Activated naive CD4-positive, alpha-beta T cell treated with anti-CD3 and anti-CD28 coated beads, Interleukin-2, amount 10 ng/mL, durations not matched to agents 7 days and 5 days (primary cell): ENCODE measurements at regions not wholly inside any gene's neighbourhood (a gene's known extent, or its start where the extent isn't known, plus 50 kb on each side); places are given as distances from the start of the nearest gene placed in this dataset.

Source experiments
- CTCF ChIA-PET: fragments of 350-600 bp; sonication (Branson Sonifier 250); formaldehyde crosslinking; loops from one replicate; lab custom pipeline; 2021; ENCODE audit warnings: antibody characterized with exemption; lab: Charles Lee
- DNase-seq: peaks from one replicate; pipeline ENCODE4 v3.0.0-alpha.2; 2020
- H3K27ac Mint-ChIP-seq: one replicate; pipeline ENCODE4 v1.8.0; 2021; ENCODE audit warnings: mild to moderate bottlenecking, moderate library complexity, mixed read lengths
- H3K27me3 Mint-ChIP-seq: one replicate; pipeline ENCODE4 v1.8.0; 2021; ENCODE audit warnings: mild to moderate bottlenecking, mixed read lengths
- H3K36me3 Mint-ChIP-seq: one replicate; pipeline ENCODE4 v1.8.0; 2021; ENCODE audit warnings: mixed read lengths
- H3K4me1 Mint-ChIP-seq: one replicate; pipeline ENCODE4 v1.8.0; 2021; ENCODE audit warnings: mixed read lengths
- H3K4me3 Mint-ChIP-seq: one replicate; pipeline ENCODE4 v1.8.0; 2021; ENCODE audit warnings: mild to moderate bottlenecking, moderate library complexity, mixed read lengths
- H3K9me3 Mint-ChIP-seq: one replicate; pipeline ENCODE4 v1.8.0; 2021; ENCODE audit warnings: mixed read lengths

DNA sequence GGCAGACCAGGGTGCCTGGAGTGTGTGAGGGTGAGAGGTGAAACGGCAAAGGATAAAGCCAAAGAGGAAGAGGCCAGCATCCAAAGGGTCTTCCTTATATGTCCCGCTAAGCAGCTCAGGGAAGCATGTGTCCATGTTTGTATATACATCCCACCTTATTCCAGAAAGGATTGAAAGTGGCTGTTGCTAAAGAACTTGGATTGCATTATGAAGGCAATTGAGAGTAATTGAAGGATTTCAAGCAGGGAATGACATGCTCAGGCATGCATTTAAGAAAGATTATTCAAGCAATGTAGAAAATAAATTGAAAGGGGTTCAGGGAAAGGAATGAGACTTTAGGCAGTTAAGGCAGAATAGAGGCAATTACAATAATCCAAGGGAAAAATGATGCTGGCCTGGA, 237.6 kb upstream of the SOX9 start:
- Mint-ChIP-seq H3K27ac (no peak overlapping the region), H3K9me3 (peaks cover 1% of the 10 kb centered on the region), H3K4me3 (no peak overlapping the region), H3K27me3 (no peaks in the 10 kb centered on the region), H3K4me1 (no peaks in the 10 kb centered on the region), H3K36me3 (no peaks in the 10 kb centered on the region)
- no peak for DNase-seq
- CTCF ChIA-PET = no interaction called here

DNA sequence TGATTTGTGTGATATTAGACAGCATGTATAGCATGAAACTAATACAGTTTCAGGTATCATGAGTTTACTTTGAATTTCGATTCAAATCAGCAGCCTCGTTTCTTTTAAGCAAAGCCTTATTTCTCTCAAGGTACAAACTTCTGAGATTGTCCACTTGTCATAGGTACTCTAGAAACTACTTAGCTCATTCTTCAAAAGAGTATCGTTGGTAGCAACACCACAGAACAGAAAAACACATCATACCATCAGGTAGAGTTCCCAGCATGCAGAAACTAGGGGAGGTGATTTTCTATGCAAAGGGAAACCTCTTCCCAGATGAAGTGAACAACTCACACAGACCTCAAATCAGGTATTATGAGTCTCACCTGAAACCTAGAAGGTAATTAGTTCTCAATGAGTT, 237.0 kb upstream of the SOX9 start:
- H3K36me3 Mint-ChIP-seq = no peaks in the 10 kb centered on the region
- H3K4me1 Mint-ChIP-seq = no peaks in the 10 kb centered on the region
- H3K27ac Mint-ChIP-seq = no peak overlapping the region

DNA sequence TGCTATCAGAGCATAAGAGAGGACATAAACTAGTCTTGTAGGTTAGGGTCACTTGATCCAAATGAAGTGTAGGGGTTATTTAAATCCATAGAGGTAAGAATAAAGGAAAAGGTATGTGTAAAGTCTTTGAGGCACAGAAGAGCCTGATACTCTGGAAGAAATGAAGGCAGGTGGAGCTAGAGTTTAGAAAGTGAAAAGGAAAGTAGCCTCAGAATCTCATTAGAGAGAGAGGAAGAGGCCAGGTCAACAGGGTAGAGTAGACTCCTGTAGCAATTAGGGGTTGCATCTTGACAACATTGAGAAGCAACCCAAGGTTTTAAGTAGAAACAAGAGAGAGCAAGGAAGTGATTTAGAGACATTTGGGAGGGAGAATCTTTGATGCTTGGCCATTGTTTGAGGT, 235.2 kb upstream of the SOX9 start:
- Mint-ChIP-seq H3K4me1 (no peaks in the 10 kb centered on the region), H3K9me3 (peaks cover 3% of the 10 kb centered on the region), H3K4me3 (no peak overlapping the region), H3K27ac (no peak overlapping the region), H3K36me3 (no peaks in the 10 kb centered on the region), H3K27me3 (no peaks in the 10 kb centered on the region)
- CTCF ChIA-PET = no interaction called here
- no peak for DNase-seq

More for the DNA sequence above, 237.0 kb upstream of the SOX9 start:
- CTCF ChIA-PET = no interaction called here
- no peak for DNase-seq
- Mint-ChIP-seq H3K9me3 (peaks cover 1% of the 10 kb centered on the region), H3K27me3 (no peaks in the 10 kb centered on the region), H3K4me3 (no peak overlapping the region)

DNA sequence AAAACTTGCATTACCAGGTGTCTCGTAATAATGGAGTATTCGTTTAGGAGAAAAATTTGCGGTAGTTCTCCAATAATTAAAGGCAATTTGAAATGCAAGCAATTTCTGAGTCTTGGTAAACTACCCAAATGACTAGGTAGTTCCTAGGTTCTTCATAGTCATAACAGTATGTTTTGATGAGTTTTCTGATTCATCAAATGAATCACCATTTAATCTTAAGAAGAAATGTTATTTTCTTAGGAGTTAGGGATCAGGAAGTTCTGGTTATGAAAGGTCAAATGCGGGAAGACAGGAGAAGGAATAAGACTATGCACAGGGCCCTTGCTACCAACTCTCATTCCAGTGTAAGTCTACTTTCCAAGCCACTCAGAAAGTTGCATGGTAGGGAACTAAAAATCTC, 221.5 kb upstream of the SOX9 start:
- Mint-ChIP-seq H3K27me3 (no peaks in the 10 kb centered on the region), H3K36me3 (no peaks in the 10 kb centered on the region), H3K4me3 (no peak overlapping the region), H3K9me3 (peaks cover 7% of the 10 kb centered on the region), H3K27ac (no peak overlapping the region), H3K4me1 (no peaks in the 10 kb centered on the region)
- CTCF ChIA-PET = no interaction called here
- no peak for DNase-seq

GRCh38 chr17:71900621-71901229, 220.1 kb upstream of the SOX9 start:
- no peaks in the 10 kb centered on the region for H3K36me3 Mint-ChIP-seq
- no peak for DNase-seq
- no peaks in the 10 kb centered on the region for H3K27me3 Mint-ChIP-seq
- no peak overlapping the region for H3K27ac Mint-ChIP-seq
- no peak overlapping the region for H3K4me3 Mint-ChIP-seq
- H3K4me1 Mint-ChIP-seq = no peaks in the 10 kb centered on the region
- H3K9me3 Mint-ChIP-seq = peaks cover 10% of the 10 kb centered on the region
- CTCF ChIA-PET = no interaction called here

GRCh38 chr17:71902894-71903506, 217.8 kb upstream of the SOX9 start:
- CTCF ChIA-PET = no interaction called here
- no peaks in the 10 kb centered on the region for H3K36me3 Mint-ChIP-seq
- no peak overlapping the region for H3K4me3 Mint-ChIP-seq
- H3K27ac Mint-ChIP-seq = no peak overlapping the region
- no peaks in the 10 kb centered on the region for H3K27me3 Mint-ChIP-seq
- no peak for DNase-seq
- peaks cover 10% of the 10 kb centered on the region for H3K9me3 Mint-ChIP-seq
- no peaks in the 10 kb centered on the region for H3K4me1 Mint-ChIP-seq

GRCh38 chr17:71905376-71906031, 215.3 kb upstream of the SOX9 start:
- DNase-seq = no peak
- Mint-ChIP-seq H3K4me3 (no peak overlapping the region), H3K4me1 (no peaks in the 10 kb centered on the region), H3K36me3 (no peaks in the 10 kb centered on the region), H3K27ac (no peak overlapping the region), H3K27me3 (no peaks in the 10 kb centered on the region), H3K9me3 (peaks cover 8% of the 10 kb centered on the region)
- CTCF ChIA-PET = no interaction called here

GRCh38 chr17:71909155-71909554, 211.7 kb upstream of the SOX9 start:
- no peak overlapping the region for H3K4me3 Mint-ChIP-seq
- H3K27ac Mint-ChIP-seq = no peak overlapping the region
- CTCF ChIA-PET = no interaction called here
- DNase-seq = no peak
- peaks cover 5% of the 10 kb centered on the region for H3K9me3 Mint-ChIP-seq
- H3K27me3 Mint-ChIP-seq = no peaks in the 10 kb centered on the region
- no peaks in the 10 kb centered on the region for H3K36me3 Mint-ChIP-seq
- no peaks in the 10 kb centered on the region for H3K4me1 Mint-ChIP-seq

GRCh38 chr17:71910002-71910401, 210.8 kb upstream of the SOX9 start:
- H3K27ac Mint-ChIP-seq = no peak overlapping the region
- DNase-seq = no peak
- CTCF ChIA-PET = no interaction called here
- no peaks in the 10 kb centered on the region for H3K27me3 Mint-ChIP-seq
- peaks cover 3% of the 10 kb centered on the region for H3K9me3 Mint-ChIP-seq
- no peak overlapping the region for H3K4me3 Mint-ChIP-seq
- H3K36me3 Mint-ChIP-seq = no peaks in the 10 kb centered on the region
- H3K4me1 Mint-ChIP-seq = no peaks in the 10 kb centered on the region

DNA sequence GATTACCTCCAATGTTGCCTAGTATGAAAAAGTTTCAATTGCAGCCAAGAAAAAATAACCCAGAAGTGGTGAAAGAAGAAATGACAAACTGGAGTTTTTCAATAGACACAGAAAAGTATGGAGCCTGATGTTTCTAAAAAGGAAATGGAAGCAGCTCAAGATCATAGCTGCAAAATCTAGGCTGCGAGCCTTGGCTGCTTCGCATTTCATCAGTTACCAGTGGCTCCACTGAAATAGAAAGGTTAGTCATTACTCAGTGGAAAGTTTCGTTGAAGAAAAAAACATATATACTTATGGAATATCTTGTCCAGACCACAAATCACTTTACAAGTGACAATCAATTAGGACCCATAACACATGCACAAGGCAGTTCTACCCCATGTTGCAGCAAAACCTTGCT, 206.8 kb upstream of the SOX9 start:
- Mint-ChIP-seq H3K4me3 (no peak overlapping the region), H3K27me3 (no peaks in the 10 kb centered on the region), H3K27ac (no peak overlapping the region), H3K4me1 (no peaks in the 10 kb centered on the region), H3K9me3 (peaks cover 9% of the 10 kb centered on the region), H3K36me3 (no peaks in the 10 kb centered on the region)
- CTCF ChIA-PET = no interaction called here
- DNase-seq = no peak

DNA sequence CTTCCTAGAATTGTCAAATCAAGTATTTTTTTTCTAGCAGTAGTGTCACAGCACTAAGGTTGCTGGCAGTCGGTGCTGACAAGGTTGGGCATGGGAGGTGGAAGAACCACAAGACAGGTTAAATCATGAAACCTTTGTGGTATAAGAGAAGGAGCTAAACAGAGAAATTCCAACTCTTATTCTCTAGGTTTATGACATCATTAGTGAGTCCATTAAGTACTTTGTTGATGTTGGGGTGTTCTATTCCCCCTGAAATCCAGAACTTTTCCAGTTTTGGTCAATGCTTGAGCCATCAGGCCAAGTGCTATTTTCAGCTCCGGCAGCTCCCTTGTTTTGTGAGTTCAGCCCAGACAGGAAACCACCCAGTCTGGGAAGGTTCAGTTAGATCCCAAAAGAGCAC, 206.0 kb upstream of the SOX9 start:
- no peaks in the 10 kb centered on the region for H3K27me3 Mint-ChIP-seq
- no peaks in the 10 kb centered on the region for H3K4me1 Mint-ChIP-seq
- DNase-seq = no peak
- H3K4me3 Mint-ChIP-seq = no peak overlapping the region
- H3K27ac Mint-ChIP-seq = no peak overlapping the region
- H3K36me3 Mint-ChIP-seq = no peaks in the 10 kb centered on the region
- CTCF ChIA-PET = no interaction called here
- H3K9me3 Mint-ChIP-seq = peaks cover 11% of the 10 kb centered on the region

DNA sequence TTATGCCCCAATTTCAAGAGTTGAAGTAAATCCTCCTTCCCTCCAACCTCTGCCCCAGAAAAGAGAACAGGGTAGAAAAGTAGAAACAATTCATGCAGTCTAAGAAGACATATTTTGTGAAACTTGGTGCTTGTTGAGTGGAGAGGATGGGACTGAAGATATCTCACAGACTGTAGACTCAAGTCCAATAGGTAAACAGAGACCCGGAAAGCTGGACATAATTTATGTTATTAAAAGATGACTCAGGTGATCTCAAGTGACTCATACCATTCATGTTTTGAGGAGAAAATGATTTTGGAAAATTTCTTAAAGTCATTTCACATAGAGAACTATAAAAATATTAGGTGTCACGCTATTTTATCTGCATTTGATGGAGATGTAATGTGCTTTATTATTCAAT, 203.1 kb upstream of the SOX9 start:
- Mint-ChIP-seq H3K9me3 (peaks cover 14% of the 10 kb centered on the region), H3K36me3 (no peaks in the 10 kb centered on the region), H3K4me1 (peaks cover 3% of the 10 kb centered on the region), H3K27me3 (no peaks in the 10 kb centered on the region), H3K4me3 (no peak overlapping the region), H3K27ac (no peak overlapping the region)
- CTCF ChIA-PET = no interaction called here
- DNase-seq = no peak

DNA sequence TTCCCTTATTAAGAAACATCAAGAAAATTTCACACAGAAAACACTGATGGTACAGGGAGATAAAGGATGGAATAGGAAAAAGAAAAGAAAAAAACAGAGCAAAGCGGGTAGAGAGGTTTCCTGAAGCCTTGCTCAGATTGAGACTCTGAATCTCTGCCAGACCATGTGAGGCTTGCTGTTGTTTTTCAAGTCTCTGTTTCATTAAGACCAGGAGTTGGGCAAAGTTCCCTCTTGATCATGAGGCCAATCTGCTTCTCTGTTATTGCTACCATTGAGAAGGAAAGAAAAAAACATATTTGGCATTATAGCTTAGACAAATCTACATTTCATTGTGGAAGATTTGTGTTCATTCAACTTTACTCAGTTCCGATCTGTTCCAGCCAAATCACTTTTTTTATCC, 201.6 kb upstream of the SOX9 start:
- Mint-ChIP-seq H3K27ac (no peak overlapping the region), H3K4me1 (peaks cover 3% of the 10 kb centered on the region), H3K27me3 (no peaks in the 10 kb centered on the region), H3K9me3 (peaks cover 14% of the 10 kb centered on the region), H3K4me3 (no peak overlapping the region), H3K36me3 (no peaks in the 10 kb centered on the region)
- no peak for DNase-seq
- CTCF ChIA-PET = no interaction called here

GRCh38 chr17:71919896-71920295, 200.9 kb upstream of the SOX9 start:
- no peaks in the 10 kb centered on the region for H3K27me3 Mint-ChIP-seq
- H3K9me3 Mint-ChIP-seq = peaks cover 14% of the 10 kb centered on the region
- CTCF ChIA-PET = no interaction called here
- peaks cover 3% of the 10 kb centered on the region for H3K4me1 Mint-ChIP-seq
- H3K36me3 Mint-ChIP-seq = no peaks in the 10 kb centered on the region
- H3K4me3 Mint-ChIP-seq = no peak overlapping the region
- no peak overlapping the region for H3K27ac Mint-ChIP-seq
- no peak for DNase-seq

GRCh38 chr17:71921796-71922195, 199.0 kb upstream of the SOX9 start:
- Mint-ChIP-seq H3K27ac (peak overlapping the region; percentile 39), H3K27me3 (no peaks in the 10 kb centered on the region), H3K9me3 (peaks cover 9% of the 10 kb centered on the region), H3K4me3 (no peak overlapping the region), H3K4me1 (peaks cover 3% of the 10 kb centered on the region), H3K36me3 (no peaks in the 10 kb centered on the region)
- no peak for DNase-seq
- CTCF ChIA-PET = no interaction called here
